ENCODE measurements at regions not wholly inside any gene's neighbourhood (a gene's known extent, or its start where the extent isn't known, plus 50 kb on each side); places are given as distances from the start of the nearest gene placed in this dataset.

DNA sequence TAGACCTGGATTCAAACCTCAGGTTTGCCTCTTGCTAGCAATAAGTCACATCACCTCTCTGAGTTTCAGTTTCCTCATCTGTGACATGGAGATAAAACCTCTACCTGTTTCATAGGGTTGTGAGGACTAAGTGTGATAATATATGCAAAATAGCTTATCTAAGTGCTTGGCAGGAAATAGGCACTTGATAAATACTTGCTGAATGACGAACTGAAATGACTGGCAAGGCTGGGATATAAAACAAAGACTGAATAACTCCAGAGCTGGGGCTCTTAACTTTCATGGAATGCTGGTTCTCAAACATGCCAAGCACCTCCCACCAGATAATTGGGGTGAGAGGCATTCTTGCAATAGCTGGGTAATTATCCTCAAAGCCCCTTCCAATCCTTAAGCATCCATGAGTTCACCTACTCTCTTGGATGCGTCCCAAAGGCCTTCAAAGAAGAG, 87.6 kb downstream of the ADRB2 start:
- no peak for DNase-seq

DNA sequence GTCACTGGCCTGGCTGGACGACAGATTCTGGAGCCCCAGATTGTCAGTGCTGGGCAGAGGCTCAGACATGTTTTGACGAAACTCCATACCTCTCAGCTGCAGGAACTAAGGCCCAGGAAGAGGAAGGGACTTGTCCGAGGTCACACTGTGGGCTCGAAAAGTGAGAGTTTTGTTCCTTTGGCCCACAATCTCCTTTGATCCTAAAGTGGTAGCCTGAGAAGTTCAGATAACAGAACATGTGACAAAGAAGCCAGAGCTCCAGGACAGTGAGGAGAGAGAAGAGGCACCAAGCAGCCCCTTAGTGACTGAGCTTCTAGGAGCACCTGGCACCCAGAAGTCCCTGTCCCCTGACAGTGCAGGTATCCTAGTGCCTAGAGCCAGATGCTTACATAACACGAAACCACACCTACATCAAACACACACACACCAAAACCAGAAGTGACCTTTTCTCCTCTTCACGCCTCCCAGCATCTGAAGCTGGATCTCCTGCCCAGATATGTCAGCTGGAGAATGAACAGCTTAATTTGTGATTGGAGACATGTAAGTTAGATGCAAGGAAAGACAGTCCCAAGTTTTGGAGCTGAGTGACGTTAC, 88.9 kb downstream of the ADRB2 start:
- DNase-seq = no peak

DNA sequence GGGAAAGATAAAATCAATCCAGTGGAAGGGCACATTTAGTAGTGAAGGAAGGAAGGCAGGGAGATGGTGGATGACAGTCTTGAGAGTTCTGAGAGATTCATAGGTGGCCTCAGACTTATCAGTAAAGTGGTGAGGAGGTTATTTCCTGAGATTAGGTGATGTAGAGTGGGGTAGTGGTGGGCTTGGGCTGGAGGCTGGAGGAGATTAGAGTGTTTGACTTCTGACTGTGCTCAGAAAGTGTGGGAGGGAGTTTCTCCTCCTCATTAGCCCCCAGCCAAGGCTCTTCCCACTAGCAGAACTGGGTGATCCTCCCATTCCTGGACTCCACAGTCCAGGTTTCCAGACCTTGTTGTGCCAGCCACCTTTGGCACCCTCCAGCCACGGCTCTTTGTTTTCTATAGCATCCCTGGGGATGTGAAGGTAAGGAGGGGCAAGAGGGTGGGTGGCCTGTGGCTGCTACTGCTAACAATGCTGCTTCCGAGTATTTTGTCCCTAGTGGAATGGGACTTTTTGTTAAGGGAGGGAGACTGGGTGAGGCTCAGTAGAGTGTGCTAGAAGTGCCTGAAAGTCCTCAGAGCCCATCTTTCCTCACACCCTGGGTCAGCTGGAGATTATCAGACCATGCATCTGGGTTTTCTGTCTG, 94.4 kb downstream of the ADRB2 start:
- no peak for DNase-seq

DNA sequence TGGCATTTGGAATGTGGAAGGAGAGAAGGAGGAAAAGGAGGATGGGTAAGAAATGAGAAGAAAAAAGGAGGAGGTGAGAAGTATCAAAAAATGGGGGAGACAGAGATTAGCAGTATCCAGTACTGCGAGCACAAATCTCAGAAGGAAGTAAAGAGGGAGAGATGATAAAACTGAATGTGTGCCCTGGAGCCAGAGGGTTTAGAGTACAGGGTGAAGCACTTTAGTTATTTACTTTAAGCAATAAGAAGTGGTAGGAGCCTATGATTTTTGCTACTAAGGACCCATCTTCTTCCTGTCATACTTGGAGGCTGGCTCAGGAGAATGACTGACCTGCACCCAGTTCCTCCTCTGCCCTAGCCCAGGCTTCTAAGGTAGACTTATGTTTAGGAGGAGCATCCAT, 94.9 kb downstream of the ADRB2 start:
- no peak for DNase-seq

DNA sequence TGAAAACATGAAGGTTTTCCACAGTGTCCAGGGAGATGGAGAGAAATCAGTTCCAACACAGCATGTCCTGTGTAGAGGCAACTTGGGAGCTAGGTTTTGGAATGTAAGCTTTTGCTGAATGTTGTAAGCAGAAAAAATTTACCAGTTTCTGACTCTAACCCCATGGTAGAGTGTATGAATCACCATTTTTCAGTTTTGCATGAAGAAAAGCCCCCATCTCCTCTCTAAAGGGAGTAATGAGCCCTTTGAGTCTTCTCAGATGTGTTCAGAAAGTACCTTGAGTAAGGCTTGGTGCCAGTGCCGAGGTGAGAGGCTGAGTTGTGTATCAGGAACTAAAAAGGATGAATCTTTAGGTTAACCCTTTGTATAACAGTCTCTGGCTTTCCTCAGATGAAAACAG, 96.2 kb downstream of the ADRB2 start:
- DNase-seq = no peak

DNA sequence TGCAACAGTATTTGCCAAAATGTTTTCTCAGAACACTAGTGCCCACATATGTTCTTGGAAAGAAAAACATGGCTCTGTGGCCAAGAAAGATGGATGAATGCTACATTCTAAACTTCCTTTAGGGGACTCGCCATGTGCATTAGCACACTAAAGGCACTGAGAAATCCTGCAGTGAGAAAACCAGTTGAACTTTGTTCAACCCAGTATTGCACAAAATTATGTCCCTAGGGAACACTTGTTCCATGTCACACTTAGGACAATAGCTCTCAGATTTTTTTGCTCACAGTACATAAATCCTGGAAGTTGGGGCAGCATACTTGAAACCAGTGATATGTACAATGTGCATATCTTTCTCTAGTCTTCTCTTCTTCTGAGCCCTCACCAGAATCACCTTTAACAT, 96.6 kb downstream of the ADRB2 start:
- no peak for DNase-seq

DNA sequence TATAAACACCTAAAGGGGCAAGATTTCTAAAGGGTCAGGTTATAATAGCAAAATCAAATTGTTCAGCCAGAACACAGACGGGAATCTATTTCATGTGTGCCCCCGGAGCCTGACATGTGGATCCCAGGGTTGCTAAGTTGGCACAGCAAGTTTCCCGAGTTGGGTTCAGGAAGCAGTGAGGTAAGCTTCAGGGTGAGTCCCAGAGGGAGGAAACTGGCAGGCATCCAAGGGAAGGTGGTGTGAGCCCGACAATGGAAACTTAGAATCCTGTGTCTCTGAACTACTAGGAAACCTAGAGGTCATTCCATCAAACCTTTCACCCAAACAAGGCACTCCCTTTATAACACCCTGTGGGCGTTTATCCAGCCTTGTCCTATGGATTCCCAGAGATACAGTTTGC, 98.4 kb downstream of the ADRB2 start:
- no peak for DNase-seq

DNA sequence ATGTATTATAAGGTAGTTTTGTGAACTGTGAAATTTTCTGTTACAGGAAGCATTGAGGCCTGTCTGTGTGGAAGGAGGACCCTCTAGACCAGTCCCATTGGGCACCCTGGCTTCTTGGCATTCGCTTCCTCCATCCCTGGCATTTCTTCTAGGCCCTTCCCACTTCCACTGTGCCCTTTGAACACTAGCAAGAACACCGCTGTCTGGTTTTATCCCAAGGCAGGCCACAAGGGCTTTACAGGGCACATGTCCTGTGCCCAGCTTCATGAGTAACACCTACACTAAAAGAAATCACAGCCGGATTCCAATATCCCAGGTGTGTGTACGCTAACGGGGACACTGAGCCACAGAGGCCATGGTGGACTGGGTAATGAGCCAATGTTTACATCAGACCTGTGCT, 99.8 kb downstream of the ADRB2 start:
- DNase-seq = no peak

DNA sequence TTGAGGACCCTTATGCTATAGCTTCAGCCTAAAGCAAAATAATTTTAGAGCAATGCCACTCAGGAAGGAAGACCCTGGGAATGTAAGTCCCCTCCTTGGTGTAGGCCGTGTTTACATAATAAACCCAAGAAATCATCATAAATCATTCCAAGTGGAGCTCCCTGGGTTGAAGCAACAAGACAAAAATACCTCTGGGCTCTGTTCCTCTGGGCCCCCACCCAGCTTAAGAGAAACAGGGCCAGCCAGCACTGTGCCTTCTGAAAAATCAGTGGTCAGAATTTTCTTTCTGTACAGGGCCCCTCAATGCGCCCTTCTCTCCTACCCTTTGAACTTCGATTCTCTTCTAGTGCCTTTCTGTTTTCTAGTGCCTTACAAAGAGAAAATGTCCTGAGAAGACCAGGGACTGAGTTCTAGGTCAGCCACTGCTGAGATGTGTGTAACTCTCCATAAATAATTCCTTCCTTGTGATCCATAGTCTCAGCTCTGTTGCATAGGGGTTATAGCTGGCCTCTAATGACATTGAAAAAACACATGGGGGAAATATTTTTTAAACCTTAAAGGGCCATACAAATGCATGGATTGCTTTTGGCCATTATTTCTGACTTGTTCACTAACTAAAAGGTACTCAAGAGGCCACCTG, 101.0 kb downstream of the ADRB2 start:
- DNase-seq = no peak

DNA sequence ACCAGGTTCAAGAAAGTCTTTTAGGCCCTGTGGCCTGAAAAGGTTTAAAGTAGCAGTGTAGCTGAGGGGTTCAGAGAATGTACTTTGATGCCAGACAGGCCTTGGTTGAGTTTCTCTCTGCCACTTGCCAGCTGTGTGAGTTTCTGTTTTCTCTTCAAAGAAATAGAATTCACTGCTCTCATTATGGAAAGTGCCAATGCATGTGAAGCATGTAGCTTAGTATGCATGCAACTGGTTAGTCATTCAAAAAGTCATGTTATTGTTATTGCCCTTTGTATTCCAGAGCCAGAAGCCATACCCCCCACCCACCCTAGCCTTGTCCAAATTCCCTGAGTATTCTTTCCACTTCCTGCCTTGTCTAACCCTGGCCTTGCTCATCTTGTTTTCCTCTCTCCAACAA, 101.7 kb downstream of the ADRB2 start:
- no peak for DNase-seq

DNA sequence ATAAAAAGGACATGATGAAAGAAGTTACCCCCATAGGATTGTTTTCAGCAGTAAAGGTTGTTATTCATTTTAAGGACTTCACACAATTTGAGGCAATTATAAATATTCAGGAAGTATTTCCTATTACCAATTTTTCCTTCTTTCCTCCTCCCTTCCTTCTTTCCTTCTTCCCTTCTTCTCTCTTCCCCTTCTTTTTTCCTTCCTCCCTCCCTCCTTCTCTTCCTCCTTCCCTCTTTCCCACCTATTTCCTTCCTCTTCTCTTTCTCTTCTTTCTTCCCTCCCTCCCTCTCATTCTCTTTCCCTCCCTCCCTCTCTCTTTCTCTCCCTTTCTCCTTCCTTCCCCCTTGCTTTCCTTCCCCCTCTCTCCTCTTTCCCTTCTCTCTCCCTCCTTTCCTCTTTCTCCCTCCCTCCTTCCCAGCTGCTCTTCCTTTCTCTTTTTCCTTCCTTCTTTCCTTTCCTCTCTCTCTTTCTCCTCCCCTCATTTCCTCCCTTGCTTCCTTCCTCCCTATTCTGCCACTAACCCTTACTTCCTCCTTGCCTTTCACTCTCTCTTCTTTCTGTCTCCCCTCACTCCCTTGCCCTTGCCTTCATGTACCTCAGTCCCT, 105.1 kb downstream of the ADRB2 start:
- no peak for DNase-seq

DNA sequence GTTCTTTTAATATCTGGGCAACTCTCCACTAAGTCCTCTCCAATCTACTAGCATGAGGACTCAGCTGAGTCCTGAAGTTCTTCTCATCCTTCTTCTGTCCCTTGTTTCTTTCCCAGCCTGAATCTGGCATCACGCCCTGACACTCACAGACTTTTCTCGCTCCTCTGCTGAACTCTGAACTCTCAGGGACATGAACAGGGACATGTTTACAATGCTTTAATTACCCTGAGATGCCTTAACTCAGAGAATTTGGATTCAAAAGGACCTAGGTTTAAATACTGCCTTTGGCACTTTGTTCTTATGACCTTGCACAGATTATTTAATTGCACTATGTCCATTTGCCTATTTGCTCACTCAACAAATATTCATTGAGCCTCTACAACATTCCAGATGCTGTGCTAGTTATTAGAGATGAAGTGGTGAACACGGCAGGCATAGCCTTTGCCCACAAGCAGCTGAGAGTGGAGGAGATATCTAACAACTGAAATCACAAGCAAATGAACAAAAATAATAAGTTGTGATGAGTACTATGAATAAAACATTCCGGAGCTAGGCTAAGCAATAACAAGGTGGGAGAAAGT, 106.0 kb downstream of the ADRB2 start:
- no peak for DNase-seq

DNA sequence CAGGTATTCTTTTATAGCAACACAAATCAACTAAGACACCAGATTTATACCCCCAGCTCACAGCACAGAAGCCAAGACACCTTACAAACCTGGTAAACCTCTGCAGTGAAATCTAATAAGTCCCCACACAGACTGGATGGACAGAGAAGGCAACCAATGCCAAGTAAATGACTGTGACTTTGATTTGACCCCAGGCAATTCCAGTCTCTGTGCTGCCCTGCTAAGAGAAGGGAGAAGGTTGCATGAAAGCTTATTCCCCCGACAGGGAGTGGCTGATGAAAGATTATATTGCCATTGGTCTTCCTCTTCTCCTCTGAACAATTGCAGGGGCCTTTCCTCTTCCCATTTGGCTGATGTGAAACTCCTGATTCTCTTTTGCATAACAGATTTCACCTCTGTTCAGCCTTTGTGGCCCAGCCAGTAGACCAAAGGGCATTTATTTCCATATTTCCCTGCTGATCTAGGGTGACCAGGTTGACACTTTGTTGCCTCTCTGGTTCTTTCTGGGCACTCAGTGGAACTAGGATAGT, 107.6 kb downstream of the ADRB2 start:
- peak; percentile 15 for DNase-seq

DNA sequence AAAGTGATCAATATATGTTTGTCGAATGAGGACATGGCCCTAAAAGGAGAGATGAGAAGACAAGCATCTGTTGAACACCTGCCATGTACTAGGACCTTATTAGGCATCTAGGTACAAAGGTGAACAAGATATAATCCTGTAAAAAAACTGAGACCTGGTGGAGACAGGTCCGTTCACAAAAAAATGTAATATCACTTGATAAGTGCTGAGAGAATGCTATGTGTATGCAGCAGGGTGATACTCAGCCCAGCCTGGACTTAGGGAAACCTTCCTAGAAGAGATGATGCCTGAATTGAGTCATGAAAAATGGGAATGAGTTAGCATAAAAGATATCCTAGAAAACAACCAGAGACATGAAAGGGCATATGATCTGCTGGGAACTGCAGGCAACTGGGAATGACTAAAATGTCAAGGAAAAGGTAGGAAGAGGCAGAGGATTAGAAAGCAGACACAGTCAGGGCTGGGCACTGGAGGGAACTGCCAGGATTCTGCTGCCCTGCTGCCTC, 108.5 kb downstream of the ADRB2 start:
- DNase-seq = no peak

DNA sequence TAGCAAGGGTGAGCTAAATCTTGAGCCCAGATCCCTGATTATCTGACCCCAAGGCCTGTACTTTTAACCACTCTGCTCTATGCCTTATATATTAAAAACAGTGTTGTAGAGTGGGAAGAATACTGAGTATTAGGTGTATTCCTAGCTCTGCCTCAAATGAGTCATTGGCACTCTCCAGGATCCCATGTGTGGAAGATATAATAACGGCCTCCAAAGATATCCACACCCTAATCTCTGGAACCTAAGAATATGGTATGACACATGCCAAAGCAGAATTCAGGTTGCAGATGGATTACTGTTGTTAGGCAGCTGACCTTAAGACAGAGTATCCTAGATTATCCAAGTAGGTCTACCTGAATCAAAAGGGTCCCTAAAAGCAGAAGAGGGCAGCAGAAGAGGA, 110.8 kb downstream of the ADRB2 start:
- no peak for DNase-seq

DNA sequence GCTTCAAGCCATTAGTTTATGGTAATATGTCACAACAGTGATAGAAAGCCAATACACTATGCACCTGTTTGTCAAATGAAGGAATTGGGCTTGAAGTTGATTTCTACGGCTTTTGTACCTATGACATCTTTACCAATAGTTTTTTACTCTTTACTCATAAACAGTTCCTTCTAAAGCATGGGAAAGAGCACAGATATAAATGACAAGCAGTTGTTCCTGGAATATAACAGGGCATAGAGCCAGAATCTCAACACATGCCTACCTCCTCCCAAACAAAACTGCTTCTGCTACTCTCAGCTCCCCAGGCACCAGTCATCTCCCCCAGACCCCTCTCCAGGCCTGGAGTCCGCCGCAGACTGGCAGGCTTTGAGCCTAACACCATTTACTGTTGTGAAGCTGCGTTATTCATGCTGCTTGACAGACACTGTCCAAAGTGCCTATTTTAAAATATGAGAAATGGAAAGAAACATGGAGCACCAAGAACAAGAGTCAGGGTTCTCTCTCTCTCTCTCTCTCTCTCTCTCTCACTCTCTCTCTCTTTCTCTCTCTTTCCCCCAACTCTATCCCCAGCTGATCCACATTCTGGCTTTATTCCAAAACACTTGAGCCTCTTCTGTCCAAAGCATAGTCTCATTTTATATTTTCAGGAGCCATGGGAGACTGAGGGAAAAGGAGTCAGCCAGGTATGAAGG, 111.6 kb downstream of the ADRB2 start:
- no peak for DNase-seq

DNA sequence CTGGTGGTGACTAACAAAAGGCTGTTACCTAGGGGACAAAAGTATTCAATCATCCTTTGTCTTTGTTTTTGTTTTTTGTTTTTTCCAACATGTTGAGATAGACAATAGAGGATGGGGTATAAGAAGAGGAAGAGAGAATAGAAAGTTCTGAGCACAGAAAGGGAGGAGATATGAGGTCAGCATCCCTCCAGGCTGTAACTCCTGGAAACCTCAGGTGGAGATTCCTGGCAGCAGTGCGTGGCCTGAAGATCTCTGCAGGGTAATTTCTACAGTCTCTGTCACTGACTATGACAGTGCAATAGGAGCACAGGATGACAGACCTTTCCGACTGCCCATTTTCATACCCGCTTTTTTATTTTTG, 112.1 kb downstream of the ADRB2 start:
- no peak for DNase-seq

DNA sequence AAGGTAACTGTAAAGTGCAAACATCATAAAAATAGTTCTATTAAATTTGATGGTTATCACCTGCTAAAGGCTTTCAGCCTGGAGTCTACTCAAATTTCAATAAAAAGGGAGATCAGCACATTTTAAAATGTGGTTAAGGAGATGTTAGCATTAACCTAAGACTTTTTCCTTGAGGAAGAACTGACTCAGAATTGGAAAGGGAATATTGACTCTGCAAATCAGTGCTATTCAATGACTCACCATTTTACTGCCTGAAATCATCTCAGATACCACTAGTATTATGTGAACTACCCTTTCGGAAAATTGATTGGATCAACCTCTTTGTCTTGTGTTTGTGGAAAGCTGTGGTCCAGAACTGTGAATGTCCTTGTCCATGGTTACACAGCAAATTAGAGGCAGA, 113.3 kb downstream of the ADRB2 start:
- no peak for DNase-seq

DNA sequence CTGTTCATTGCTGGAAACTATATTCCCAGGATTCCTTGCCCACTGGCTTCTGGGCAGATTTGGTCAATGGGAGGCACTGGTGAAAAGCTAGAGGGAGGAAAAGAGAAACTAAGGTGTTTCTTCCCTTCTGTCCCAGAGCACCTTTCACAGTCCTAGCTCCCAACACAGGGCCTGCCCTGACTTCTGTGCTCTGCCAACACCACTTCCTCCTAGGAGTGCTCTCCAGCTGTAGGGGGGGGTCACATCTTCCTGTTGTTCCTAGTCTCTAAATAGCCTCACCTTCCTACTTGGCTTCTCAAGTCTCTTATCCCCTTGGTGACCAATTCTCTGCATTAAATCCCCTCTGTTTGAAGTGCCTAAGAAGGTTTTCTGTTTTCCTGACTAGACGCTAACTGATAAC, 115.4 kb downstream of the ADRB2 start:
- DNase-seq = no peak

DNA sequence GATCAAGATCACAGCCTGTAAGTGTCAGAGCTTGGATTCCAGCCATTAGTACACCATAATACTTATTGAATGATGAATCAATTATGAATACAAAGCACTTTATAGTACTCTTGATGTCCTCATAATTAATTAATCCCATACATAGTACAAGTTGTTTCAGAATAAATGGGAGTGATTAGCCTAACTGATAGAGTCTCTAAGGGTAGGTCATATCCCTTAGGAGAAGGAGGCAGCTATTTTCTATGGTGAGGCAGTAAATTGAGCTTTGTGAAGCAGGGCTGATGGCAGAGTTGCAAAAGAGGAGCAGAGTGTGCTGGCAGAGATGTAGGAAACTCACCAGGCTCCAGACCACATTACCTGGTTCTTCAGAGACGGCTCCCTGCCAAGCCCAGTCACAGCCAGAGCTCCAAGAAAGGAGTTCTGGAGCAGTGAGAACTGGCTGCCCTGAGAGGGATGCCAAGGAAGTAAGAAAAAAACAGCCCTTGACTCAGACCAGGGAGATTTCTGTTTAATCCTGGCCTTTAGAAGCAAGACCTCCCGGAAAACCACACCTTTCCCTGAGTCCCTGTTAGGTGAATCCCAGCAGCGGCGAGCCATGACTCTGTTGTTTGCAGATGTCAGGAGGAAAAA, 112.9 kb downstream of the SH3TC2 start:
- DNase-seq = no peak

DNA sequence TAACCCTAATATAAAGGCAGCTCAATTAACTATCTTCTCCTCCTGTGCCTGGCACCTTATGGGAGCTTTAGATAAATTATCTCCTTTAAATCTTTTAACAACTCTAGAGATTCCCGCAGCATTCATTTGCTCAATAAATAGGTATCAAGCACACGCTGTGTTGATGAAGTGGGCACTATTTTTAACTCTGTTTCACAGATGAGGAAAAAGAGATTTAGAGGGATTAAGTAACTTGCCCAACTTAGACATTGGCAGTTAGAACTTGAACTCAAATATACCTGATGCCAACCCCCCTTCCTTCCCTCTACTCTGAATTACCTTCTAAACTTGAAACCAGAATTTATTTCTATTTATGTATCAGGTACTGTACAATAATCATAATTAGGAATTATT, 112.4 kb downstream of the SH3TC2 start:
- peak; percentile 37 for DNase-seq

DNA sequence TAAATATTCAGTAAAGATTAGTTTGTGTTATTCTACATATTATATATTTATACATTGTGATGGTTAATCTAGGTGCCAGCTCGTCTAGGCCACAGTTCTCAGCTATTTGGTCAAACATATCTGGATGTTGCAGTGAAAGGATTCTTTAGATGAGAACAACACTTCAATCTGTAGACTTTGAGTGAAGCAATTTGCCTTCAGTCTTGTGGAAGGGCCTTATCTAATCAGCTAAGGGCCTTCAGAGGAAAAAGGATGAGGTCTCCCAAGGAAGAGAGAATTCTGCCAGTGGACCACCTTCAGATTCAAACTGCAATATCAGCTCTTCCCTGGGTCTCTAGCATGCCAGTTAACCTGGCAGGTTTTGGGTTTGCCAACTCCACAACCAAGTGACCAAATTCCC, 112.0 kb downstream of the SH3TC2 start:
- DNase-seq = no peak
